ENCODE measurements at regions not wholly inside any gene's neighbourhood (a gene's known extent, or its start where the extent isn't known, plus 50 kb on each side); places are given as distances from the start of the nearest gene placed in this dataset.
"Not testable (repeated sequence)": the region's sequence is repeated elsewhere in the genome, so short reads cannot be mapped to it uniquely, and the experiment has no call there.

- H3K4me3 ChIP-seq (ENCODE audit: low read depth, low read length) = no peak overlapping the region
- no peaks in the 10 kb centered on the region for H3K9me3 ChIP-seq (ENCODE audit: control insufficient read depth, insufficient read depth, low read depth, low read length)
- H3K9ac ChIP-seq (ENCODE audit: low read length) = no peak overlapping the region
- no peaks in the 10 kb centered on the region for H3K27me3 ChIP-seq (ENCODE audit: control insufficient read depth, insufficient read depth, low read length)
- H3K36me3 ChIP-seq (ENCODE audit: control insufficient read depth, insufficient read depth, low read length) = no peaks in the 10 kb centered on the region
- H3K4me1 ChIP-seq (ENCODE audit: control insufficient read depth, insufficient read depth, low read length) = no peaks in the 10 kb centered on the region
- H3K27ac ChIP-seq (ENCODE audit: low read depth, low read length) = no peak overlapping the region
Measured at GRCh38 chr9:85344901-85345300, 396.9 kb downstream of the AGTPBP1 start.

DNA sequence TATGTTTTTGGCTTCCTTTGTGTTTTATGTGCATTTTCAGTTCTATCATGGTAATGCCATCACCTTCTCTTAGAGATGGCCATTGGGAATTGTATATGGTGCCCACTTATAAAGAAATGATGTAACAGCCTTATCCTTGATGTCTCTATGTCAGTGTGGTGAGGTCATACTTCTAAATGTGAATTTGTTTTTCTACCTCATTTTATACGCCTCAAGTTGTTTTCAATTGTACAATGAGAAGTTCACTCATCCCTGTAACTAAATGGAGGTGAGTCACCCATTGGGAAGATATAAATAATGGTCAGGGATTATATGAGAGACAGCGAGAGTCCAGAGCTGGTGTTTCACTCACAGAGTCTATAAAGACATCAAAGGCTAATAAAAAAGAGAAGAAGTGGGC lies 402.4 kb downstream of the AGTPBP1 start:
- no peak overlapping the region for H3K4me3 ChIP-seq (ENCODE audit: low read depth, low read length)
- no peaks in the 10 kb centered on the region for H3K9me3 ChIP-seq (ENCODE audit: control insufficient read depth, insufficient read depth, low read depth, low read length)
- H3K27ac ChIP-seq (ENCODE audit: low read depth, low read length) = no peak overlapping the region
- no peaks in the 10 kb centered on the region for H3K4me1 ChIP-seq (ENCODE audit: control insufficient read depth, insufficient read depth, low read length)
- no peaks in the 10 kb centered on the region for H3K36me3 ChIP-seq (ENCODE audit: control insufficient read depth, insufficient read depth, low read length)
- H3K27me3 ChIP-seq (ENCODE audit: control insufficient read depth, insufficient read depth, low read length) = no peaks in the 10 kb centered on the region
- no peak overlapping the region for H3K9ac ChIP-seq (ENCODE audit: low read length)

DNA sequence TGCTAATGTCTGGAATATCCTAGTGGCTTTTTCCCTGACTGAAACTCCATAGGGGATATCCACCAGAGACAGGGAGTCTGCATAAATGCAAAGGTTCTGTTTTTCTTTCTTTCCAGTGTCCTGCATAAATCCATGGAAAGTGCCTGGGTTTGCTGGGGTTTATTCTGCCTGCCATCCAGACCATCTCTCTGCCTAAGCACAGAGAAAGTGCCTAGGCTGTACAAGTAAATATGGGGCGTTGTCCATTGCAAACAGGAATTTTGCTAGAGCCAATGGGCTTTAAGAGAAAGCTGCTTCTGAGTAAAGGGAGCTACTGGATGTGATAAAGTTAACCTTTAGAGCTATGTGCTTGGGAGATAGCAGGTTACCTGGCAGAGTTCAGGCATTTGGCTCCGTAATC lies 407.5 kb downstream of the AGTPBP1 start:
- Histone ChIP-seq H3K4me1 (ENCODE audit: control insufficient read depth, insufficient read depth, low read length) (peaks cover 4% of the 10 kb centered on the region; the same call in 1 of the 2 replicates), H3K27ac (ENCODE audit: low read depth, low read length) (no peak overlapping the region), H3K4me3 (ENCODE audit: low read depth, low read length) (no peak overlapping the region), H3K36me3 (ENCODE audit: control insufficient read depth, insufficient read depth, low read length) (no peaks in the 10 kb centered on the region), H3K9ac (ENCODE audit: low read length) (no peak overlapping the region), H3K9me3 (ENCODE audit: control insufficient read depth, insufficient read depth, low read depth, low read length) (no peaks in the 10 kb centered on the region), H3K27me3 (ENCODE audit: control insufficient read depth, insufficient read depth, low read length) (no peaks in the 10 kb centered on the region)

GRCh38 chr9:85332487-85332886 lies 409.3 kb downstream of the AGTPBP1 start:
- Histone ChIP-seq H3K4me1 (ENCODE audit: control insufficient read depth, insufficient read depth, low read length) (peaks cover 4% of the 10 kb centered on the region; the same call in 1 of the 2 replicates), H3K9me3 (ENCODE audit: control insufficient read depth, insufficient read depth, low read depth, low read length) (no peaks in the 10 kb centered on the region), H3K27ac (ENCODE audit: low read depth, low read length) (no peak overlapping the region), H3K27me3 (ENCODE audit: control insufficient read depth, insufficient read depth, low read length) (no peaks in the 10 kb centered on the region), H3K9ac (ENCODE audit: low read length) (no peak overlapping the region), H3K36me3 (ENCODE audit: control insufficient read depth, insufficient read depth, low read length) (no peaks in the 10 kb centered on the region), H3K4me3 (ENCODE audit: low read depth, low read length) (no peak overlapping the region)

DNA sequence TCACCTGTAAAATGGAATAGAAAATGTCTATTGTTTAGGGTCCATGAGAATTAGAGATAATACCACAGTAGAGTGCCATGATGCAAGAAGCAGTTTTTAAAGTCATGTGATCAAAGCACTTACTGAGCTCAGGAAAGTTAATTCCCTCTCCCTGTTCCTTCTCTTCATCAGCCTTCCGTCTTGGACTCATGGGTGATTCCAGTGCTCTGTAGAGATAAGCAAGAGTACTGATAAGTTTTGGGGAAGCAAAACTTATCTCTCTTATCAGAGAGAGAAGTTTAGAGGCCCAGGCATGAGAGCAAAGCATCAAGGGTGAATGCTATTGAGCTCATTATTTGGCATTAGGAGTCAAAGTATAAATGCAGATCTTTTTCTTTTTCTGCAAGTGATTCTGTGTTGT lies 410.1 kb downstream of the AGTPBP1 start:
- Histone ChIP-seq H3K9ac (ENCODE audit: low read length) (no peak overlapping the region), H3K4me3 (ENCODE audit: low read depth, low read length) (no peak overlapping the region), H3K27ac (ENCODE audit: low read depth, low read length) (no peak overlapping the region), H3K4me1 (ENCODE audit: control insufficient read depth, insufficient read depth, low read length) (peaks cover 4% of the 10 kb centered on the region; the same call in 1 of the 2 replicates), H3K9me3 (ENCODE audit: control insufficient read depth, insufficient read depth, low read depth, low read length) (no peaks in the 10 kb centered on the region), H3K27me3 (ENCODE audit: control insufficient read depth, insufficient read depth, low read length) (no peaks in the 10 kb centered on the region), H3K36me3 (ENCODE audit: control insufficient read depth, insufficient read depth, low read length) (no peaks in the 10 kb centered on the region)

- Histone ChIP-seq H3K4me1 (ENCODE audit: control insufficient read depth, insufficient read depth, low read length) (no peaks in the 10 kb centered on the region), H3K4me3 (ENCODE audit: low read depth, low read length) (no peak overlapping the region), H3K9me3 (ENCODE audit: control insufficient read depth, insufficient read depth, low read depth, low read length) (no peaks in the 10 kb centered on the region), H3K9ac (ENCODE audit: low read length) (no peak overlapping the region), H3K36me3 (ENCODE audit: control insufficient read depth, insufficient read depth, low read length) (no peaks in the 10 kb centered on the region), H3K27me3 (ENCODE audit: control insufficient read depth, insufficient read depth, low read length) (no peaks in the 10 kb centered on the region), H3K27ac (ENCODE audit: low read depth, low read length) (no peak overlapping the region)
Measured at GRCh38 chr9:85322592-85322991, 419.2 kb downstream of the AGTPBP1 start.

GRCh38 chr9:85321561-85321960 lies 420.2 kb downstream of the AGTPBP1 start:
- Histone ChIP-seq H3K27me3 (ENCODE audit: control insufficient read depth, insufficient read depth, low read length) (no peaks in the 10 kb centered on the region), H3K4me1 (ENCODE audit: control insufficient read depth, insufficient read depth, low read length) (no peaks in the 10 kb centered on the region)

DNA sequence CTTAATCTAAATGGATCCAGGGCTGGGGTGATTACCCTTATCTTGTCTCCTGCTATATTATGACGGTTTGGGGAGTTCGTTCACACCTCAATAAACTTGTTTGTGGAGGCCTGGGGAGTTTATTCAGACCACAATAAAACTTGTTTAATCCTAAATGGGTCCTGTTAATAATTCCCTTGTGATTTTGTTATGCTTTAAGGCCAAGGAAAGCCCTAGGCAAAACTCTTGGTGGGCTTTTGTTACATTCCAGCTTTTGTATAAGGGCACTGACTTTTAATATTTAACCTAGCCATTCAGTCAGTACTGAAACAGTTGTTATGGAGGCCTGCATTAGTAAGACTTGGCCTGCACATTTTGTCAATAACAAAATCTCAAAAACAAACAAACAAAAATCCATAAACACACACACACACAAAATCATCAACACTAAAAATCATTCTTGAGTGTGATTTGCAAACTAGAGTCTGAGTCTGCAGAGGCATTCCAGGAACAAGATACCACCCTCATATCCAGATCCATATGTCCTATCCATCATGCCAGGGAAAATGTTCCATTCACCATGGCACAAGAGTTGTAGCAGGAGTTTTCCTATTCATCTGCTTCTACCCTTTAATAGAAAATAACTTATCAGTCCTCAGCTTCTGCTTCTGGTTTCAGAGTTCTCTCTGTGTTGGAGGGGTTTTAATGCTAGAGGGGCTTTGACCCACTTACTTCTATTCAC lies 421.7 kb downstream of the AGTPBP1 start:
- Histone ChIP-seq H3K9me3 (ENCODE audit: control insufficient read depth, insufficient read depth, low read depth, low read length) (peaks cover 5% of the 10 kb centered on the region), H3K4me1 (ENCODE audit: control insufficient read depth, insufficient read depth, low read length) (no peaks in the 10 kb centered on the region), H3K27ac (ENCODE audit: low read depth, low read length) (no peak overlapping the region), H3K9ac (ENCODE audit: low read length) (no peak overlapping the region), H3K36me3 (ENCODE audit: control insufficient read depth, insufficient read depth, low read length) (no peaks in the 10 kb centered on the region), H3K4me3 (ENCODE audit: low read depth, low read length) (no peak overlapping the region), H3K27me3 (ENCODE audit: control insufficient read depth, insufficient read depth, low read length) (no peaks in the 10 kb centered on the region)

More at GRCh38 chr9:85321561-85321960, 420.2 kb downstream of the AGTPBP1 start:
- Histone ChIP-seq H3K4me3 (ENCODE audit: low read depth, low read length) (no peak overlapping the region), H3K36me3 (ENCODE audit: control insufficient read depth, insufficient read depth, low read length) (no peaks in the 10 kb centered on the region), H3K9me3 (ENCODE audit: control insufficient read depth, insufficient read depth, low read depth, low read length) (no peaks in the 10 kb centered on the region), H3K27ac (ENCODE audit: low read depth, low read length) (no peak overlapping the region), H3K9ac (ENCODE audit: low read length) (no peak overlapping the region)

DNA sequence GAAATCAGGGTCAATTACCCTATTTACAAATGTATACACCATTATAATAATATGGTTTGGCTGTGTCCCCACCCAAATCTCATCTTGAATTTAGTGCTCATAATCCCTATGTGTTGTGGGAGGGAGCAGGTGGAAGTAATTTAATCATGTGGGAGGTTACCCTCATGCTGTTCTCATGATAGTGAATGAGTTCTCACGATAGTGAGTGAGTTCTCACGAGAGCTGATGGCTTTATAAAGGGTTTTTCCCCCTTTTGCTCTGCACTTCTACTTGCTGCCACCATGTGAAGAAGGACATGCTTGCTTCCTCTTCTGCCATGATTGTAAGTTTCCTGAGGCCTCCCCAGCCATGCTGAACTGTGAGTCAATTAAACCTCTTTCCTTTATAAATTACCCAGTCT lies 426.2 kb downstream of the AGTPBP1 start:
- not testable (repeated sequence) for H3K36me3 ChIP-seq (ENCODE audit: control insufficient read depth, insufficient read depth, low read length); H3K4me3 ChIP-seq (ENCODE audit: low read depth, low read length); H3K4me1 ChIP-seq (ENCODE audit: control insufficient read depth, insufficient read depth, low read length); H3K9ac ChIP-seq (ENCODE audit: low read length); H3K27ac ChIP-seq (ENCODE audit: low read depth, low read length); H3K27me3 ChIP-seq (ENCODE audit: control insufficient read depth, insufficient read depth, low read length)
- H3K9me3 ChIP-seq (ENCODE audit: control insufficient read depth, insufficient read depth, low read depth, low read length) = peaks cover 21% of the 10 kb centered on the region

GRCh38 chr9:85310573-85310972 lies 431.2 kb downstream of the AGTPBP1 start:
- H3K4me1 ChIP-seq (ENCODE audit: control insufficient read depth, insufficient read depth, low read length) = no peaks in the 10 kb centered on the region
- peaks cover 22% of the 10 kb centered on the region for H3K9me3 ChIP-seq (ENCODE audit: control insufficient read depth, insufficient read depth, low read depth, low read length)
- no peak overlapping the region for H3K27ac ChIP-seq (ENCODE audit: low read depth, low read length)
- no peaks in the 10 kb centered on the region for H3K36me3 ChIP-seq (ENCODE audit: control insufficient read depth, insufficient read depth, low read length)
- no peak overlapping the region for H3K9ac ChIP-seq (ENCODE audit: low read length)
- no peak overlapping the region for H3K4me3 ChIP-seq (ENCODE audit: low read depth, low read length)
- H3K27me3 ChIP-seq (ENCODE audit: control insufficient read depth, insufficient read depth, low read length) = no peaks in the 10 kb centered on the region

DNA sequence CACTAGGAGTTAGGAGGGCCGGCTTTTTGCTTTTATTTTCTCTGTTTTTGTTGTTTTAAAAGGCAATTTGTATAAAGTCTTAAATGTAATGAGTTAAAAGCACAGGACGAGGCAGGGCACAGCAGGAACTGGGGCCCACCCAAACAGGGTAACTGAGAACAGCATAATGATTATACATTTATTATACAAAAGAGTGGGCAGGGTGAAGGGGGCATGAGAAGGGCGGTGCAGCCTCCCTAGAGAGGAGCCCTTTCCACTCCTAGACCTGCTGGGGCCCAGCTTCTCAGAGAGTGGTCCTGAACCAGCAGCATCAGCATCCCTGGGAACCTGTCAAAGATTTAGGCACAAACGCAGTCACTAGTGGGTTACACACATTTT lies 438.0 kb downstream of the AGTPBP1 start:
- Histone ChIP-seq H3K27me3 (ENCODE audit: control insufficient read depth, insufficient read depth, low read length) (no peaks in the 10 kb centered on the region), H3K36me3 (ENCODE audit: control insufficient read depth, insufficient read depth, low read length) (no peaks in the 10 kb centered on the region), H3K9ac (ENCODE audit: low read length) (no peak overlapping the region)

More for the DNA sequence above, 438.0 kb downstream of the AGTPBP1 start:
- Histone ChIP-seq H3K27ac (ENCODE audit: low read depth, low read length) (no peak overlapping the region), H3K9me3 (ENCODE audit: control insufficient read depth, insufficient read depth, low read depth, low read length) (no peaks in the 10 kb centered on the region), H3K4me1 (ENCODE audit: control insufficient read depth, insufficient read depth, low read length) (no peaks in the 10 kb centered on the region), H3K4me3 (ENCODE audit: low read depth, low read length) (no peak overlapping the region)
